OCI-LY3 (cell line): ENCODE measurements at regions not wholly inside any gene's neighbourhood (a gene's known extent, or its start where the extent isn't known, plus 50 kb on each side); places are given as distances from the start of the nearest gene placed in this dataset.

Experiments
- CTCF ChIP-seq: fragments of 200-600, 300-600 bp; sonication (generic); IDR thresholded peaks from 2 replicates; pipeline ENCODE4 v1.5.1; 2014; ENCODE audit warnings: antibody characterized with exemption, low read length, low read depth
- EZH2phosphoT487 ChIP-seq: fragments of 200-600 bp; shearing (Covaris generic); IDR thresholded peaks from 2 replicates; pipeline ENCODE4 v1.6.1; 2018; ENCODE audit warnings: antibody characterized with exemption, mixed run types, low read depth

GRCh38 chr16:59686405-59686804 lies 952.3 kb upstream of the GOT2 start:
- no peak for TF ChIP-seq CTCF
- TF ChIP-seq EZH2phosphoT487: no peak
